Effector memory CD8-positive, alpha-beta T cell (primary cell): ENCODE measurements at regions not wholly inside any gene's neighbourhood (a gene's known extent, or its start where the extent isn't known, plus 50 kb on each side); places are given as distances from the start of the nearest gene placed in this dataset.
"Not testable (repeated sequence)": the region's sequence is repeated elsewhere in the genome, so short reads cannot be mapped to it uniquely, and the experiment has no call there.

Experiments used
- ATAC-seq: fragments of 150-1000 bp; cut with Tn5 transposase; replicated peaks from 2 replicates; pipeline ENCODE4 v1.10.0; 2021; ENCODE audit warnings: mild to moderate bottlenecking, moderate library complexity
- DNase-seq, 3 experiments: peaks; one replicate each; pipeline ENCODE4 v3.0.0; 2021
- H3K27ac Mint-ChIP-seq, 2 donors: one replicate each; pipeline ENCODE4 v1.8.0; 2022; ENCODE audit warnings: mild to moderate bottlenecking in 2 of 2, mixed read lengths in 2 of 2, moderate library complexity in 2 of 2
- H3K27me3 Mint-ChIP-seq, 2 donors: one replicate each; pipeline ENCODE4 v1.8.0; 2022; ENCODE audit warnings: mixed read lengths in 2 of 2
- H3K36me3 Mint-ChIP-seq: one replicate; pipeline ENCODE4 v1.8.0; 2022; ENCODE audit warnings: mild to moderate bottlenecking, moderate library complexity, mixed read lengths; ENCODE audit not compliant: insufficient read depth
- H3K4me1 Mint-ChIP-seq, 2 donors: one replicate each; pipeline ENCODE4 v1.8.0; 2022; ENCODE audit warnings: low read depth in 2 of 2, mixed read lengths in 2 of 2
- H3K4me3 Mint-ChIP-seq, 2 donors: one replicate each; pipeline ENCODE4 v1.8.0; 2022; ENCODE audit warnings: mild to moderate bottlenecking in 2 of 2, mixed read lengths in 2 of 2, moderate library complexity in 2 of 2
- H3K9me3 Mint-ChIP-seq, 2 donors: one replicate each; pipeline ENCODE4 v1.8.0; 2022; ENCODE audit warnings: mixed read lengths in 2 of 2

GRCh38 chr6:155832596-155832995 is 377.0 kb upstream of the NOX3 start:
- Mint-ChIP-seq H3K4me1 (no peaks in the 10 kb centered on the region), H3K4me3 (no peak overlapping the region), H3K27ac (no peak overlapping the region), H3K36me3 (no peaks in the 10 kb centered on the region), H3K27me3 (no peaks in the 10 kb centered on the region), H3K9me3 (no peaks in the 10 kb centered on the region)
- DNase-seq, result no peak
- no peak for ATAC-seq

- no peak overlapping the region for H3K27ac Mint-ChIP-seq
- H3K4me1 Mint-ChIP-seq, result no peaks in the 10 kb centered on the region
- no peak for DNase-seq
- no peaks in the 10 kb centered on the region for H3K27me3 Mint-ChIP-seq
- ATAC-seq, result no peak
- H3K4me3 Mint-ChIP-seq, result no peak overlapping the region
- H3K9me3 Mint-ChIP-seq, result peaks cover 0 to 1% of the 10 kb centered on the region in 2 donors
- H3K36me3 Mint-ChIP-seq, result no peaks in the 10 kb centered on the region
These were observed 374.9 kb upstream of the NOX3 start for GRCh38 chr6:155830531-155830930.

- H3K27me3 Mint-ChIP-seq, result no peaks in the 10 kb centered on the region
- no peak for DNase-seq
These were observed 374.0 kb upstream of the NOX3 start for GRCh38 chr6:155829646-155830045.

GRCh38 chr6:155828989-155829388 is 373.4 kb upstream of the NOX3 start:
- no peak for ATAC-seq
- no peak overlapping the region for H3K4me3 Mint-ChIP-seq
- H3K4me1 Mint-ChIP-seq, result no peaks in the 10 kb centered on the region
- H3K36me3 Mint-ChIP-seq, result no peaks in the 10 kb centered on the region
- no peak for DNase-seq
- H3K9me3 Mint-ChIP-seq, result peaks cover 0 to 1% of the 10 kb centered on the region in 2 donors
- H3K27me3 Mint-ChIP-seq, result no peaks in the 10 kb centered on the region
- no peak overlapping the region for H3K27ac Mint-ChIP-seq

More at GRCh38 chr6:155829646-155830045, 374.0 kb upstream of the NOX3 start:
- no peak for ATAC-seq
- Mint-ChIP-seq H3K36me3 (no peaks in the 10 kb centered on the region), H3K4me1 (no peaks in the 10 kb centered on the region), H3K4me3 (no peak overlapping the region), H3K27ac (no peak overlapping the region), H3K9me3 (peaks cover 0 to 1% of the 10 kb centered on the region in 2 donors)

GRCh38 chr6:155818698-155819097 is 363.1 kb upstream of the NOX3 start:
- no peaks in the 10 kb centered on the region for H3K36me3 Mint-ChIP-seq
- no peaks in the 10 kb centered on the region for H3K4me1 Mint-ChIP-seq
- no peak for DNase-seq
- peaks cover 6 to 8% of the 10 kb centered on the region in 2 donors for H3K9me3 Mint-ChIP-seq
- H3K27ac Mint-ChIP-seq, result no peak overlapping the region
- H3K27me3 Mint-ChIP-seq, result no peaks in the 10 kb centered on the region
- H3K4me3 Mint-ChIP-seq, result no peak overlapping the region
- ATAC-seq, result no peak

GRCh38 chr6:155813548-155813947 is 357.9 kb upstream of the NOX3 start:
- no peaks in the 10 kb centered on the region for H3K4me1 Mint-ChIP-seq
- no peak for DNase-seq
- H3K4me3 Mint-ChIP-seq, result no peak overlapping the region
- no peaks in the 10 kb centered on the region for H3K27me3 Mint-ChIP-seq
- peaks cover 0 to 7% of the 10 kb centered on the region in 2 donors for H3K9me3 Mint-ChIP-seq
- no peak overlapping the region for H3K27ac Mint-ChIP-seq
- no peaks in the 10 kb centered on the region for H3K36me3 Mint-ChIP-seq
- ATAC-seq, result no peak

- Mint-ChIP-seq H3K27ac (no peak overlapping the region), H3K9me3 (peaks cover 0 to 7% of the 10 kb centered on the region in 2 donors), H3K4me3 (no peak overlapping the region), H3K36me3 (no peaks in the 10 kb centered on the region), H3K4me1 (no peaks in the 10 kb centered on the region), H3K27me3 (no peaks in the 10 kb centered on the region)
- no peak for ATAC-seq
- no peak for DNase-seq
These were observed 351.6 kb upstream of the NOX3 start for GRCh38 chr6:155807243-155807642.

GRCh38 chr6:155801046-155801445 is 345.4 kb upstream of the NOX3 start:
- DNase-seq, result no peak
- H3K9me3 Mint-ChIP-seq, result peaks cover 3 to 8% of the 10 kb centered on the region in 2 donors

GRCh38 chr6:155798876-155799275 is 343.2 kb upstream of the NOX3 start:
- not testable (repeated sequence) for H3K27ac Mint-ChIP-seq, H3K4me1 Mint-ChIP-seq, H3K27me3 Mint-ChIP-seq, DNase-seq, ATAC-seq, H3K9me3 Mint-ChIP-seq, H3K4me3 Mint-ChIP-seq, H3K36me3 Mint-ChIP-seq

More at GRCh38 chr6:155801046-155801445, 345.4 kb upstream of the NOX3 start:
- Mint-ChIP-seq H3K4me3 (no peak overlapping the region), H3K4me1 (no peaks in the 10 kb centered on the region), H3K36me3 (no peaks in the 10 kb centered on the region), H3K27ac (no peak overlapping the region), H3K27me3 (no peaks in the 10 kb centered on the region)
- no peak for ATAC-seq

- Mint-ChIP-seq H3K27ac (no peak overlapping the region), H3K9me3 (peaks cover 8 to 9% of the 10 kb centered on the region in 2 donors), H3K36me3 (peaks cover 2% of the 10 kb centered on the region), H3K4me3 (no peak overlapping the region), H3K27me3 (no peaks in the 10 kb centered on the region), H3K4me1 (no peaks in the 10 kb centered on the region)
- ATAC-seq (no peak), DNase-seq (no peak)
These were observed 339.6 kb upstream of the NOX3 start for GRCh38 chr6:155795173-155795796.

- H3K27me3 Mint-ChIP-seq, result no peaks in the 10 kb centered on the region
- H3K4me1 Mint-ChIP-seq, result no peaks in the 10 kb centered on the region
- no peak overlapping the region for H3K27ac Mint-ChIP-seq
- no peak overlapping the region for H3K4me3 Mint-ChIP-seq
- ATAC-seq, result no peak
- peaks cover 6% of the 10 kb centered on the region in 2 donors for H3K9me3 Mint-ChIP-seq
- no peak for DNase-seq
- H3K36me3 Mint-ChIP-seq, result peaks cover 2% of the 10 kb centered on the region
These were observed 336.3 kb upstream of the NOX3 start for GRCh38 chr6:155791891-155792290.

- Mint-ChIP-seq H3K36me3 (peaks cover 2% of the 10 kb centered on the region), H3K27me3 (no peaks in the 10 kb centered on the region), H3K4me1 (no peaks in the 10 kb centered on the region)
These were observed 335.5 kb upstream of the NOX3 start for GRCh38 chr6:155791186-155791585.

GRCh38 chr6:155787168-155787567 is 331.5 kb upstream of the NOX3 start:
- H3K27me3 Mint-ChIP-seq, result no peaks in the 10 kb centered on the region
- no peak for DNase-seq

More at GRCh38 chr6:155791186-155791585, 335.5 kb upstream of the NOX3 start:
- DNase-seq (no peak), ATAC-seq (no peak)
- peaks cover 6% of the 10 kb centered on the region in 2 donors for H3K9me3 Mint-ChIP-seq
- no peak overlapping the region for H3K27ac Mint-ChIP-seq
- no peak overlapping the region for H3K4me3 Mint-ChIP-seq

GRCh38 chr6:155786528-155786927 is 330.9 kb upstream of the NOX3 start:
- no peak for DNase-seq
- H3K9me3 Mint-ChIP-seq, result peaks cover 3 to 6% of the 10 kb centered on the region in 2 donors
- H3K27me3 Mint-ChIP-seq, result no peaks in the 10 kb centered on the region
- no peak overlapping the region for H3K27ac Mint-ChIP-seq
- ATAC-seq, result no peak
- no peaks in the 10 kb centered on the region for H3K36me3 Mint-ChIP-seq
- no peaks in the 10 kb centered on the region for H3K4me1 Mint-ChIP-seq
- H3K4me3 Mint-ChIP-seq, result no peak overlapping the region

More at GRCh38 chr6:155787168-155787567, 331.5 kb upstream of the NOX3 start:
- Mint-ChIP-seq H3K27ac (no peak overlapping the region), H3K36me3 (no peaks in the 10 kb centered on the region), H3K9me3 (peaks cover 3 to 6% of the 10 kb centered on the region in 2 donors), H3K4me1 (no peaks in the 10 kb centered on the region), H3K4me3 (no peak overlapping the region)
- ATAC-seq, result no peak
